ENCODE measurements at regions not wholly inside any gene's neighbourhood (a gene's known extent, or its start where the extent isn't known, plus 50 kb on each side); places are given as distances from the start of the nearest gene placed in this dataset.

DNA sequence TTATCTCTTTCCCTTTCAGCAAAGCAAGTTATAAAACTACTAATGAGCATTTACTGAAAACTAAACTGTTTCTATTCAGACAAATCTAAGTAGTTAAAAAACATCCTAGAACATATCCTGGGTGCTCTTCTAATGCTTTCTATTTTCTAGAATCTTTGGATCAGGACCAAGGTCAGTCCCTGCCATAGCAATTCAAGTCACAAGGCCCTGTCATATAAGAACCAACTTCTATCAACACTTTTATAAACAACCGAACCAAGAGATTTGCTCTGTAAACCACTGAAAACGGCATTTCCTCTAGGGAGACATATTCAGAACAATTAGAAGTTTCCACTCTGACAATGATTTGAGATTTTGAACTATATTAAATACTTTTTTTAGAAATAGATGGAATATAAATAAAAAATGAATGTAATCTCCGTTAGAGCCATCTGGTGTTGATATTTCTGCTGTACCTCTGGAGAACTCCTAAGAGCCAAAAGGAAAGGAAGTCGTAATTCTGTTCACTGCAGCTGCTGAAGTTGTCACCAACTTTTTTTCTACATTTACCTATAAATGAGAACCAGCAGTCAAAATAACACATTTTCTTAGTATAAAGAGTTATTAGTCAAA, 51.4 kb upstream of the LGSN start:
- no peak for DNase-seq (ENCODE audit: low spot score)

DNA sequence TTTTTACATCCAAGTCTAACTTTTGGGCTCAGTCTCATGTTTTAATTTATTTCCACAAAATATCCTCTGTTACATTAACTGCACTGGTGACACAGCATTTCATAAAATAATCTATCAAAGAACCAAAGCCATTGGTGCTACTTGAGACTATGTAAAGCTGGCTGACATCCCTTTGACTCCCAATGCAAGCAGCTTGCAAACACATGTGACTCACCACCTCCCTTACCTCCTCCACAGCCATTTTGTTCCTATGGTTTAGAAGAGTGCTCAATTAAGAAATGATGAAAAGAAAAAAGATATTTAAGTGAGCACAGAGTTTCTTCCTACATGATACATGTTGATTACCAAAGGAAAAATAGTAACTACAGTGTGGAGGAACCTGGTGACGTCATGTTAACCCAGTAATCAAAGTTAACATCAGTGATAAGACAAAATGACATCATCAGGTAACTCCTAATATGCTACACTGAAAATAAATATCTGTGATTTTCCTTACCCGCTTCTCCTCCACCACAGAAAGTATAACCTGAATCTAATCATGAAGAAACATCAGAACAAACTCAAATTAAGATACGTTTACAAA, 53.3 kb upstream of the LGSN start:
- DNase-seq (ENCODE audit: low spot score), result no peak

DNA sequence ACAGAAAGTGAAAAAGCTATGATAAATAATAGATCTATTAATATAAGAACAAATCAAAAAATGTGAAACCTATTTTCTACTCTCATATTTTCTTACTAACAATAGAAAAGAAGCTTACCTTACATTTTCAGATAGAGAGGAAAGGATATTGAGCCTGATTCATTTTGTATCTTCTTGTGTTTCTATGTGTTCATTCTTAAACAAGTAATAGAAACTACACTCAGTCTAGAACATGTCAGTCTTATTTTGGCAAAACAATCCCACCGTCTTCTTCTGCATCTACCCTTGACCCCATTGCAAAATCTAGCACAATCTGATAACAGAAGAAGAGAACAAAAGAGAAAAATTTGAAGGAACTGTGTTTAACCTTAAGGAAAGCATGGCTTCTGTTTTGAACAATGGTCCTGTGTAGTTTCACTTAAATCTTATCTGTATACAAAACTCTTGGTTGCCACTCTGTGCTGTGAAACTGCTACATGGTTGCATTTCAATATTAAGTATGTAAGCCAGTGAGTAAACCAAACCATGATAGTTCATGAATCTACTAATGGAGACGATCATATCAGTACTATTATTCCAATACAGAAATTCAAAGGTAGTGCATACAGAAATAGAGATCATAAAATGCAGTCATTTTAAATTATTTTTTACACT, 69.5 kb upstream of the LGSN start:
- no peak for DNase-seq (ENCODE audit: low spot score)

DNA sequence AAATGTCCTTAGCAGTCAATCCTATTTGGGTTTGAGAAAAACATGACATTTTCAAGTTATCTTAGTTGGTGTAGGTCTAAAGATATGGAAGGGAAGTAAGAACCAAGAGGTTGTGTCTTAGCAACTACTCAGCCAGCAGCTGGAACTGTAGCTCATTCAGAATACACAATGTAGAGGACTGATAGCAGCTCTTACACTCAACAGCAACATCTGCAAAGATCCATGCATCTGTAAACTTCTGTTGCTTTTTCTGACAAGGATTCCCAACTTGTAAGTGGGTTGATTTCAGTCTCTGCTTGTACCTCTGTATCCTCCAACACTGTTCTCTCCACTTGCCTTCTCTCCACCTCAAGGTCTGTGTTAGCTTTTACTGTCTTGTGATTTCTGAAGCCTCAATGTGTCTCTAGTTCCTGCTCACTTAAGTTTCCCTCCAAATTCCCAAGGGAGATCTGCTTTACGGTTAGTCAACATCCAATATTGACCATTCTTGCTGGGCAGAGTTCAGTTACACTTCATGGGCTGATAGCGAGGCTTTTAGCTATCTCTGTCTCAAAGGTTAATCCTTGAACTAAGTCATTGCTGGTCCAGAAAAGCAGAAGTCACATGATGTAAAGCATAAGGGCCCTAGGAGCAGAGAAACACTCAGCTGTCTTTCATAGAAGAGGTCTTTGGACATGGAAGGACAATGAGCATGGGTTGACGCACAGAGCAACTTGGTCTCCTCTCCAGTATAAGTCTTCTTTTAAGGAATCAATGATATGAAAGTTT, 71.6 kb upstream of the LGSN start:
- DNase-seq (ENCODE audit: low spot score), result no peak

DNA sequence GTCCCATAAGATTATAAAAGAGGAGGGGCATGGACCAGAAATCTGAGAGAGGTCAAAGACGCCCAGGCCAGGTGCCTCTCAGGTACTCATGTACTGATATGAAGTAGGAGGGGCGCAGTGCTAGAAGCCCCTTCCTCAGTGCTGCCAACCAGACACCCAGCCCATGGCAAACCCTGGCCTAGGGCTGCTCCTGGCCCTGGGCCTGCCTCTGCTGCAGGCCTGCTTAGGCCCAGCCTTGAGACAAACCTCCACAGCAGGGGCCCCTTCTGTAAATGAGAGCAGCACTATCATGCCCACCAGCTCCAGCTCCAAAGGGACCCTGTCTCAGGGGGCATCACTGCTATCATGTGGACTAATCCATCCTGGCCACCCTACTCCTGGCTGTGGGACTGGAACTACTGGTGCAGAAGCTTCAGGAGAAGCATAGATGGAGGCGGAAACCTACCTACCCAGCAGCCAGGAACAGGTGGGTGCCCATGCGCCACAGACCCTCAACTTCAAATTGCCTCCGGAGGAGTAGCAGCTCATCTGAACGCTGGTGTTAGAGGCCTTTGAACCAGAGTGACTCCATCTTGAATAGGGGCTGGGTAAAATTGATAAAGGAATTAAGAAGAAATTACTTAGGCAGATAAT, 72.4 kb upstream of the LGSN start:
- no peak for DNase-seq (ENCODE audit: low spot score)

DNA sequence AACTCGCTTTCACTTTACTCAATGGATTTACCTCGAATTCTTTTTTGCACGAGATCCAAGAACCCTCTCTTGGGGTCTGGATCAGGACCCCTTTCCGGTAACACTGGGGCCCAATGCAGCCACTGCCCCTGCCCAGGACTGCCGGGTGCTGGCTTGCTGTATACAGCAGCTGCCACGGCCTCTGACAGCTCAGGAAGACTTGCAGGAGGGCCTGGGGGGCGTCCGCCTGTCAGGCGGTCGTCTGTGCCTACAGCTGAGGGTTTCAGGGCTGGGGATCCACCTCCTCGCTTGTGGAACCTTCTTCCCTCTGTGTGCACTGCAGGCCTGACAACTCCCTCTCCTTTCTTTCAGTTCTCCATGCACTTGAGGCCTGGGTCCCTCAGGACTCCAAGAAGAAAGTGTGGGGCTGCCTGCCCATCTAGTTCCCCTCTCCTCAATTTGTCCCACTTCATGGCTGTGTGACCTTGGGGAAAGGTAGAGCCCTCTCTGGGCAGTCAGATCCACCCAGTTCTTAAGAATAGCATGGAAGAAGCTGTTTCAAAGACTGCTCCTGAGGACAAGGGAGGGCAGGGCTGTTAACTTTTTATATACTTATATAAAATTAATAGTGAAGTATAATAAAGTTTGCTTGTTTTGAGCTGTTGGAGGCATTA, 75.0 kb upstream of the LGSN start:
- no peak for DNase-seq (ENCODE audit: low spot score)

DNA sequence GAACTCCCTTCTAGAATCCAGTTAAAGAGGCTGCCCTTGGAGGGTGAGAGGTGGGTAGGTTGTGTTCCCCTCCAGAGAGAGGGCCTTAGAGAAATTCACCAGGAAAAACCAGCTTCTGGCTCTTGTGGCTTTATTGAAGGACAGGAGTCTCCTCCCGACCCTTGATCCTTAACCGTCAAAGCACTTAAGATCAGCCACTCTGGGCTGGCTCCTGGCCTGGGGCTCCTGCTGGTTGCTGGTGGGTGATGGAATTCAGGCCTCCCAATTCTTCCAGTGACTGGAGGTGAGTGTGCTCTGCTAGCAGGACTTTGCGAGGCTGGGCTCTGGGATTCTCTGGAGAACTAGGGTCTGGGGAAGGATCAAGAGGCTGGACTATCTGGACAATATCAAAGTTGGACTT, 75.6 kb upstream of the LGSN start:
- DNase-seq (ENCODE audit: low spot score), result no peak

DNA sequence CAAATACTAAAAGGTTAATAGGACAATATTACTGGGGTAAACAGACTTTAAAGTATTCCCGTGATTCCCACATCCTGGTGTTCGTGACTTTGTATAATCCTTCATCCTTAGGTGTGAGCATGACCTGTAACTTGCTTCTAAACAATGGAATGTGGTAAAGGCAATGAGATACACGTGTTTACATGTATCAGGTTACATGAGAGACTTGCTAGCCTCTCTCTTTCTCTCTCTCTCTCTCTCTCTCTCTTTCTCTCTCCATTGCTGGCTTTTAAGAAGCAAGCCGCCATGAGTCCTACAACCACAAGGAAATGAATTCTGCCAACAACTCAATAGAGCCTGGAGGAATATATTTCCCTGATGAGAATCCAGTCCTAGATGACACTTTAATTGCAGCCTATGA, 83.9 kb upstream of the LGSN start:
- no peak for DNase-seq (ENCODE audit: low spot score)

DNA sequence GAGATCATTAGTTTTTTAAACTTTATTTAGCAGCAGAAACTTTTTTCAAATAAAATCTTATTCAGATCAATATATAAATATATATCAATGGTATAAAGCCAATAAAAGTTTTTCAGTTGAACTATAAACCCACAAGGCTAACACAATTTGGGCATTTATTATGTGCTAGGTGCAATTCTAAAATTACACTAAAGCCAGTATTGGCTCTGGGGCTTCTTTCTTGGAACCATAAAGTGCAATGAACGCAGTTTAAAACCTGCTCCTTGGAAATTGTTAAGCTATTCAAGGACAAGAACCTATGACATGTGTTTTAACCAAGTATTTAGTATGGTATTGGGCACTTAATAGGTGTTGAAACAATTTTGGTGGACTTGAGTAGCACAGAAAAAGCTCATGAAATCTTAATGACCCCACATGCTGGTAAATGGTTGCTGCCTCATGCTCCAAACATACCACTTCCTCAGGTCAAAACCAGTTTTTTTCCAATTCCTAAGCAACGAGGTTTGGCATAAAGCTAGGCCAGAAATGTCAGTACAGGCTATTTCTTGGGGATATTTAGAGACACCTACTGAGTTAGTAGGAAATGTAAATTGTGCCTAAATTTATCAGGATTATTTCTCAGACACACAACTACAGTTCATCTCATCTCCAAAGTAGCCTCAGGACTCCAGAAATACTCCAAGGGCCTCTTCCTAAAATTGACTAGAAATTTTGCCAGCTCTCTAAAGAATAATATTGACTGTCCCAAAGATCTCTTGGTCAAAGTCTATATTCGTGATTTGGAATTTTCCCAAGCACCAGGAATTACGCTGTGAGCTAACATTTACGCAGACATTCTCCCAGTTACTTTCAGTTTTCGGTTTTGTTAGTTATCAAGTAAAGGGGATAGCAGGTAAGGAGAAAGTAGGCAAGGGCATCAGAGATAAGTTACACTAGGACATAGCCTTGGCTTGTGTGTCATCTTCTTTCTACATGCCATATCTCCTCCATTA, 90.9 kb upstream of the LGSN start:
- no peak for DNase-seq (ENCODE audit: low spot score)

DNA sequence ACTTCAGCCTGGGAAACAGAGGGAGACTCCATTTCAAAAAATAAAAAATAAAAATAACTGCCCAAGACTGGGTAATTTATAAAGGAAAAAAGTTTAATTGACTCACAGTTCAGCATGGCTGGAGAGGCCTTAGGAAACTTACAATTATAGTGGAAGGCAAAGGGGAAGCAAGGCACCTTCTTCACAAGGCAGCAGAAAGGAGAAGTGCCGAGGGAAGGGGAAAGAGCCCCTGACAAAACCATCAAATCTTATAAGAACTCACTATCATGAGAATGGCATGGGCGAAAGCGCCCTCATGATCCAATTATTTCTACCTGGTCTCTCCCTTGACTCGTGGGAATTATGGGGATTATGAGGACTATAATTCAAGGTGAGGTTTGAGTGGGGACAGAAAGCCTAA, 95.5 kb upstream of the LGSN start:
- no peak for DNase-seq (ENCODE audit: low spot score)

DNA sequence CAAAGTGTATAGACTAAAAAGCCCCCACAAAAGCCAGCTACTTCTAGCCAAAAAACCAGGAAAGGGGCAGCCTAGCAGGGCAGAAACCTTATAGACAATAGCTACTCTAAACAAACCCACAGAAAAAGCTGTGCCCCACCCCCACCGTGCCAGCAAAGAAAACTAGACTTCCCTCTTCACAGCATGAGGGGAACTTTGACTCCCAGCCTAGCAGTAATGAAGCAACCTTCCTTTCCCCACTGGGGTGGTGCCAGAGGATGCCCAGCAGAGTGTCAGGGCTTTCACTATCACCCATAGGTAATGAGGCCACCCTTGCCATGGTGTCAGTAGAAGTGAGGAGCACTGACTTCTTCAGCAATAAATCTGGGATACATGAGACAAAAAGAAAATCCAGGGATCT, 99.0 kb upstream of the LGSN start:
- DNase-seq (ENCODE audit: low spot score), result no peak

DNA sequence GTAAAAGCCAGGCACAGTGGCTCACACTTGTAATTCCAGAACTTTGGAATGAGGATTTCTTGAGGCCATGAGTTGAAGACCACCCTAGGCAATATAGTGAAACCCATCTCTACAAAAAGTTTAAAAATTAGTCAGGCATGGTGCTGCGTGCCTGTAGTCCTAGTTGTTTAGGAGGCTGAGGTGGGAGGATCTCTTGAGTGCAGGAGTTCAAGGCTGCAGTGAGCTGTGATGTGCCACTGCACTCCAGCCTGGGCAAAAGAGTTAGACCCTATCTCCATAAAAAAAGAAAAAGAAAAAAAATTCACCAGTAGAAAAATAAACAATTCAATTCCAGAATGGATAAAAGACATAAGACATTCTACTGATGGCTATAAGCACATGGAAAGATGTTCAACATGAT, 104.9 kb upstream of the LGSN start:
- no peak for DNase-seq (ENCODE audit: low spot score)

DNA sequence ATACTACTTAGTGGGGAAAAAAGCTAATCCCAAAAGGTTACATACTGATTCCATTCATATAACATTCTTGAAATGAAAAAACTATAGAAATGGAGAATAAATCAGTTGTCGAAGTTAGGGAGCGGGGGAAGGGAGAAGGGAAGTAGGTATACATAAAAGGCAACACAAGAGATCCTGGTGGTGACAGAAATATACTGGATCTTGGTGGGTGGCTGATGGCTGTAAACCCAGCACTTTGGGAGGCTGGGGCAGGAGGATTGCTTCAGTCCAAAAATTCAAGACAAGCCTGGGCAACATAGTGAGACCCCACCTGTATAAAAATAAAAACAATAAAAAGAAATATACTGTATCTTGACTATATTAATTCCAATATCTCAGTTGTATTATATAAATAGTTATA, 105.7 kb upstream of the LGSN start:
- no peak for DNase-seq (ENCODE audit: low spot score)

DNA sequence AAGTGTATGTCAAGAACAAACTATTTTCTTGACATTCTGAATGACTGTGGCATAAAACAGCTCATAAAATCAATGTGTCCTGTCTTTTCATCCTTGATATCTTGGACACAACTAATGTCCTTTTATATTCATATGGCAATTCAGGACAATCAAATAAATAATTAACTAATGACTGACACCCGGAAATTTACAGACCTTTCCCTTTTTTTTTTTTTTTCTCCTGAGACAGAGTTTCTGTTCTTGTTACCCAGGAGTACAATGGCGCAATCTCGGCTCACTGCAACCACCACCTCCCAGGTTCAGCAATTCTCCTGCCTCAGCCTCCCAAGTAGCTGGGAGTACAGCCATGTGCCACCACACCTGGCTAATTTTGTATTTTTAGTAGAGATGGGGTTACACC, 107.1 kb upstream of the LGSN start:
- no peak for DNase-seq (ENCODE audit: low spot score)

DNA sequence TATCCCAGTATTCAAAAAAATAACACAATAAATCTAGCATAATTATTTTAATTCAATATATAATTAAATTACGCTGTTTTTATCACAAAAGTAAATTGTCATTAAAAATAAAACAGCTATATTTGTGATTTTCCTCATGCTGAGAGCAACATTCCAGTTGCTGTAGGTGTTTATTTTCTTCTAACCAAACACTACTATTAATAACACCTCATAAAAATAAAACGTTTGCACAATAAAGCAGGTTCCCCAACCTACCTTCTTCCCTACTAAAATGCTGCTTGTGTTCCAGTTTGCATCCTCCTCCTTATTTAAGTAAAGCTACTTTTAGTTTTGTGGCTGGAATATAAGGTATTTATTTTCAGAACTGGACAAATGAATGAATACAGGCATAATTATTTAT, 108.2 kb upstream of the LGSN start:
- no peak for DNase-seq (ENCODE audit: low spot score)

DNA sequence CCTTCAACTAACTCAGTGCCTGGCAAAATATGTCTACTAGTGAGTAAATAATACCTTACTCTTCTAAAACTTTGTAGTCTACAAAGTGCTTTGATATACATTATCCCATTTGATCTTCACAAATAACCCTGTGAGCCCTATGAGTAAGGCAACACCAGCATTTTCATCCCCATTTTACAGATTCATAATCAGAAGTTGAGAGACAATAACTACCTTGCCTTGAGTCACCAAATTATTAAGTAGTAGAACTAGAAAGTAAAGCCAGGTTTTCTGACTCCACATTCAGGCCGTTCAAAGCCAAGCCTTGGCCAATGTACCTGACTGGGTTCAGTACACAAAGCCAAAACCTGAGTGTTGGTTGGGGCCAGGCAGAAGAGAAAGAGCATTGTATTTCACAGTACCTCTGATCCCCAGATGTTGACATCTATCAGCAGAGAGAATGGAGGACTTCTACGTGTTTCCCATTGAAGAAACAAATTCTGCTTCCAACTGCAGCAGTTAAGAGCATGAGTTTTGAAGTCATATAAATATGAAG, 111.3 kb upstream of the LGSN start:
- no peak for DNase-seq (ENCODE audit: low spot score)

DNA sequence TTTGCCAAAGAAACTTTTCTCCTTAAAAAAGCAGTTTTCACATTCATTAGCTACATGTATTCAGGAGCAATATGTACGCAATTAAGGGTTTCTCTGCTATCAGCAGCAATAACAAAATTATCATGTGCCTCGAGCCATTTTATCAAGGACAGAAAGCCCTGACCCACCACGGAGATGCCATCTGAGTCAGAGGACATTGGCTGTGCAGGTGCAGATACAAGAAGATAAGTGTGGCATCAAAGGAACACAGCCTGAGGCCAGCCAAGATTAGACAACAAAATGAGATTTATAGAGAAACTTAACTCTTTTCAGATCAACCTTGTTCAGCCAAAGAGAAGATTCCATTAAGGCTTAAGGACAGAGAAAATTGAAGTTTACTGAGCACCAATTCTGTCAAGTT, 115.2 kb upstream of the LGSN start:
- no peak for DNase-seq (ENCODE audit: low spot score)

DNA sequence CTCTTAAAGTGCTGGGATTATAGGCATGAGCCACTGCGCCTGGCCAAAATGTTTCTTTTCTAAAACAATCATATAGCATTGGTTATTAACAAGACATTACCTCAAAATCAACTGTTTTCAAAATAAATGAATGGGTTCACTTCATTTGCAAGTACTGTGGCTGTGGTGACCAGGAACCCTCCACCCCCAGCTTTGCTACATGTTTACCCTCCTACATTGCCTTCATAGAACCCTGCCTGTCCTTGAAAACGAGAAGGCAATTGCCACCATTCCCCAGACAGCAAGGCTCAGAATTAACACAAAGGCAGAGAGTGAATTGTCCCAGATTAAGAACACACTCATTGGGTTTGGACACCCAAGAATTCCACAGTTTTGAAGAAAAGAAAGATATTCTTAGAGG, 116.6 kb upstream of the LGSN start:
- DNase-seq (ENCODE audit: low spot score), result no peak

DNA sequence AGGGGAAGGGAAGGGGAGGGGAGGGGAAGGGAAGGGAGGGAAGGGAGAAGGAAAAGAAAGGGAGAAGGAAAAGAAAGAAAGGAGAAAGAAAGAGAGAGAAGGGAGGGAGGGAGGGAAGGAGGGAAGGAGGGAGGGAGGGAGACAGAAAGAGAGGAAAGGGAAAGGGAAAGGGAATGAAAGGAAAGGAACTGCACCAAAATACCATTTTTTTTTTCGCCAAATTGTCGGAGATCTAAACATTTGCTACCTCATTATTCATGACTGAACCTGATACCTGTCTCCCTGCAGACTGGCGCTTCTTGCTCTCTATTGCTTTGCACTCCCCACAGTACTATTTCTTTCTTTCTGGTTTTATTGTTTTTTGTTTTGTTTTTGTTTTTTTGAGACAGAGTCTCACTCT, 117.3 kb upstream of the LGSN start:
- no peak for DNase-seq (ENCODE audit: low spot score)

DNA sequence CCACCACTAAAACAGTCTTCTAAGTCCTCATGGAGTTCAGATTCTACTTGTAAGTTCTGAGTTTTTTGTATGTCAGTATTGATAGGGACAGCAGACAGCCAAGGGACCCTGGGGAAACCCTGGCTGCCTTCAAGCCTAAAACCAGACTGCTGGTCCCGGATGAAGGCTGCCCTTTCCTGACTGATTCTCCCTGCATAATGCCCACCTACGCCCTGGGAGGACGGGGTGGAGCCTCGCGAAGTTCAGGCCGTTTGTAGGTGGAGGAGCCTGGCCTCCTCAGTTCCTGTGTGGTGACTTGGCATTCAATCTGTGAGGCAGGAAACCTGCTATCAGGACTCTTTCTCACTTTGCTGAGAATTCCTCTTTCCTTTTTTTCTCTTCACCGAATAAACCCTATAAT, 120.3 kb upstream of the LGSN start:
- DNase-seq (ENCODE audit: low spot score), result no peak

DNA sequence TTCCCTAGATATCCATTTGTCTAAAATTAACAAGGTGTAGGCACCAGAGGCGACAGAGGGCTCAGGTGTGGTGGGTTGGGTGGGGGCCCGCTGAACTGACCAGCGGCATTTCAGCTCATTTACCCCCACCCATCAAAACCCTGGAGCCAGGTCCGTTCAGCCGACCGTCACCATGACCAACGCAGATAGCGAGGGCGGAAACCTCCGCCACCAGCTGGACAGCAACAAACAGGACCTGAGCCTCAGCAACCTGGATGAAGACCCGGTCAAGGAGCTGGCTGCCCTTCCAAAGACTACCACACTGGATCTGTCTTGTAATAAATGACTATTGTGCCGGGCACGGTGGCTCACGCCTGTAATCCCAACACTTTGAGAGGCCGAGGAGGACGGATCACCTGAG, 120.8 kb upstream of the LGSN start:
- DNase-seq (ENCODE audit: low spot score), result no peak

All from A172 (cell line).